ENCODE measurements at regions not wholly inside any gene's neighbourhood (a gene's known extent, or its start where the extent isn't known, plus 50 kb on each side); places are given as distances from the start of the nearest gene placed in this dataset.

GRCh38 chr6:145119081-145119480, 616.2 kb downstream of the EPM2A start:
- H3K4me1 ChIP-seq (ENCODE audit: low read depth, poor library complexity, severe bottlenecking), result no peaks in the 10 kb centered on the region
- no peaks in the 10 kb centered on the region for H4K20me1 ChIP-seq (ENCODE audit: insufficient read depth)
- no peak overlapping the region for H3K27ac ChIP-seq
- H3K36me3 ChIP-seq (ENCODE audit: insufficient read depth), result no peaks in the 10 kb centered on the region
- no peak overlapping the region for H3K4me3 ChIP-seq (IDR thresholded peaks at IDR 0.05; ENCODE audit: insufficient read depth, low read depth, low read length)
- no peak overlapping the region for H3K4me2 ChIP-seq
- H3K27me3 ChIP-seq (ENCODE audit: insufficient read depth, low read depth), result no peaks in the 10 kb centered on the region
- no peak overlapping the region for H2AFZ ChIP-seq (ENCODE audit: low read depth)
- TF ChIP-seq CTCF (conservative IDR thresholded peaks at IDR 0.05; ENCODE audit: low read depth, low read length), result no peak
- H3K9ac ChIP-seq, result no peak overlapping the region
- no peaks in the 10 kb centered on the region for H3K79me2 ChIP-seq (ENCODE audit: insufficient read depth, low read depth)

GRCh38 chr6:145132709-145133108, 602.6 kb downstream of the EPM2A start:
- no peak for TF ChIP-seq CTCF (conservative IDR thresholded peaks at IDR 0.05; ENCODE audit: low read depth, low read length)
- Histone ChIP-seq H3K9ac (no peak overlapping the region), H3K4me1 (ENCODE audit: low read depth, poor library complexity, severe bottlenecking) (no peaks in the 10 kb centered on the region), H3K4me3 (IDR thresholded peaks at IDR 0.05; ENCODE audit: insufficient read depth, low read depth, low read length) (no peak overlapping the region), H3K27ac (no peak overlapping the region), H3K36me3 (ENCODE audit: insufficient read depth) (no peaks in the 10 kb centered on the region), H4K20me1 (ENCODE audit: insufficient read depth) (no peaks in the 10 kb centered on the region), H3K27me3 (ENCODE audit: insufficient read depth, low read depth) (no peaks in the 10 kb centered on the region), H2AFZ (ENCODE audit: low read depth) (no peak overlapping the region), H3K79me2 (ENCODE audit: insufficient read depth, low read depth) (no peaks in the 10 kb centered on the region), H3K4me2 (no peak overlapping the region)

GRCh38 chr6:145135702-145136101, 599.6 kb downstream of the EPM2A start:
- Histone ChIP-seq H3K9ac (no peak overlapping the region), H3K4me2 (no peak overlapping the region), H2AFZ (ENCODE audit: low read depth) (no peak overlapping the region), H3K79me2 (ENCODE audit: insufficient read depth, low read depth) (no peaks in the 10 kb centered on the region), H3K36me3 (ENCODE audit: insufficient read depth) (no peaks in the 10 kb centered on the region), H3K4me3 (IDR thresholded peaks at IDR 0.05; ENCODE audit: insufficient read depth, low read depth, low read length) (no peak overlapping the region), H3K4me1 (ENCODE audit: low read depth, poor library complexity, severe bottlenecking) (no peaks in the 10 kb centered on the region), H3K27ac (no peak overlapping the region), H4K20me1 (ENCODE audit: insufficient read depth) (no peaks in the 10 kb centered on the region), H3K27me3 (ENCODE audit: insufficient read depth, low read depth) (no peaks in the 10 kb centered on the region)
- TF ChIP-seq CTCF (conservative IDR thresholded peaks at IDR 0.05; ENCODE audit: low read depth, low read length), result no peak

GRCh38 chr6:145137425-145137824, 597.9 kb downstream of the EPM2A start:
- Histone ChIP-seq H3K4me1 (ENCODE audit: low read depth, poor library complexity, severe bottlenecking) (no peaks in the 10 kb centered on the region), H2AFZ (ENCODE audit: low read depth) (no peak overlapping the region), H3K27ac (no peak overlapping the region)

More at GRCh38 chr6:145137425-145137824, 597.9 kb downstream of the EPM2A start:
- TF ChIP-seq CTCF (conservative IDR thresholded peaks at IDR 0.05; ENCODE audit: low read depth, low read length), result no peak
- H4K20me1 ChIP-seq (ENCODE audit: insufficient read depth), result no peaks in the 10 kb centered on the region
- H3K27me3 ChIP-seq (ENCODE audit: insufficient read depth, low read depth), result no peaks in the 10 kb centered on the region
- no peak overlapping the region for H3K4me3 ChIP-seq (IDR thresholded peaks at IDR 0.05; ENCODE audit: insufficient read depth, low read depth, low read length)
- no peak overlapping the region for H3K9ac ChIP-seq
- no peaks in the 10 kb centered on the region for H3K79me2 ChIP-seq (ENCODE audit: insufficient read depth, low read depth)
- no peak overlapping the region for H3K4me2 ChIP-seq
- H3K36me3 ChIP-seq (ENCODE audit: insufficient read depth), result no peaks in the 10 kb centered on the region

Measured in KMS-11 (cell line).